ENCODE measurements at regions not wholly inside any gene's neighbourhood (a gene's known extent, or its start where the extent isn't known, plus 50 kb on each side); places are given as distances from the start of the nearest gene placed in this dataset.

GRCh38 chr9:108270051-108270450 lies 585.7 kb downstream of the ACTL7B start:
- Histone ChIP-seq H2BK15ac (ENCODE audit: low read depth, low read length) (no peak overlapping the region), H3K4me2 (ENCODE audit: low read depth, low read length) (no peak overlapping the region), H4K8ac (ENCODE audit: low read depth in 2 of 2, low read length in 2 of 2) (no peak overlapping the region), H2BK120ac (ENCODE audit: low read depth, low read length) (no peak overlapping the region), H3K4ac (ENCODE audit: low read depth, low read length) (no peak overlapping the region), H2AK9ac (replicated peaks; ENCODE audit: low read depth, low read length, poor library complexity) (no peak overlapping the region), H3K56ac (ENCODE audit: extremely low read depth, insufficient read depth, low read length) (no peak overlapping the region), H3K9me1 (ENCODE audit: insufficient read depth, low read length) (no peaks in the 10 kb centered on the region), H3K9ac (ENCODE audit: low read depth, low read length) (no peak overlapping the region), H3K9me3 (ENCODE audit: control insufficient read depth, insufficient read depth, low read length) (no peaks in the 10 kb centered on the region), H3K36me3 (ENCODE audit: control insufficient read depth, insufficient read depth, low read length) (no peaks in the 10 kb centered on the region), H3K4me1 (ENCODE audit: control insufficient read depth, insufficient read depth, low read length) (peaks cover 7% of the 10 kb centered on the region; the same call in 1 of the 2 replicates), H3K18ac (ENCODE audit: low read depth, low read length) (no peak overlapping the region), H3K23ac (ENCODE audit: low read depth, low read length) (no peak overlapping the region), H3K79me1 (ENCODE audit: low read depth in 1 of 2, low read length in 2 of 2) (no peaks in the 10 kb centered on the region), H3K27ac (ENCODE audit: insufficient read depth, low read length) (no peak overlapping the region), H4K91ac (ENCODE audit: insufficient read depth, low read depth, low read length) (no peak overlapping the region), H4K5ac (ENCODE audit: low read depth, low read length) (no peak overlapping the region), H4K20me1 (ENCODE audit: insufficient read depth, low read length) (no peaks in the 10 kb centered on the region), H3K4me3 (ENCODE audit: insufficient read depth, low read depth, low read length) (no peak overlapping the region), H2AK5ac (ENCODE audit: low read depth, low read length) (no peak overlapping the region), H2AFZ (replicated peaks; ENCODE audit: low read length, poor library complexity) (no peak overlapping the region), H2BK5ac (ENCODE audit: low read depth, low read length, poor library complexity, severe bottlenecking) (no peak overlapping the region), H3K14ac (replicated peaks; ENCODE audit: low read depth, low read length) (no peak overlapping the region), H3K27me3 (ENCODE audit: control insufficient read depth, insufficient read depth, low read length) (no peaks in the 10 kb centered on the region), H2BK20ac (ENCODE audit: low read depth, low read length) (no peak overlapping the region)
- BruUV-seq (replicated peaks) = no TSS peak
- in situ Hi-C loops (cut with MboI; ENCODE audit: low sequenced_read_pairs) = loop anchor here (5.0 to 10.0 kb wide), 2 partner anchors 635 to 793 kb away; no protein-coding TSS in a partner anchor
- dilution Hi-C loops (cut with HindIII; ENCODE audit: low sequenced_read_pairs, unreplicated experiment) = no loop called here
- peak; percentile 38 for DNase-seq
- ChIA-PET CTCF (interaction anchor here (1.5 kb wide), 1 partner anchor 10 kb away, joined by 4 read pairs; no protein-coding TSS in a partner anchor), POLR2A (ENCODE audit: unreplicated experiment) (no interaction called here)
- intact Hi-C loops (cut with micrococcal nuclease) = loop anchor here (5.0 kb wide), 1 partner anchor 213 kb away; no protein-coding TSS in a partner anchor
- no CpG with 5 or more reads among the region's 1 CpG for WGBS, 2 experiments (ENCODE audit: extremely low coverage in 2 of 2, insufficient read length in 1 of 2)
- ATAC-seq (ENCODE audit: low read depth) = no peak
- TF ChIP-seq RAD21 (IDR thresholded peaks at IDR 0.05; ENCODE audit: low read length) (no peak), CTCF (conservative IDR thresholded peaks at IDR 0.05; ENCODE audit: low read depth, low read length) (0 out of 2 replicates have a peak, but pooled peaks have one; percentile 0)
